H1 (cell line): ENCODE measurements at regions not wholly inside any gene's neighbourhood (a gene's known extent, or its start where the extent isn't known, plus 50 kb on each side); places are given as distances from the start of the nearest gene placed in this dataset.

Experiments
- CTCF ChIA-PET: fragments of 300-600 bp; sonication (Branson Sonifier 250); formaldehyde crosslinking; loops from one replicate; lab custom pipeline; 2021; ENCODE audit not compliant: partially characterized antibody; lab: Charles Lee
- POLR2A ChIA-PET: fragments of 300-600 bp; sonication (Branson Sonifier 250); formaldehyde crosslinking; loops from one replicate; lab custom pipeline; 2021; ENCODE audit warnings: inconsistent platforms; ENCODE audit not compliant: partially characterized antibody; lab: Charles Lee
- DNase-seq, 2 experiments: peaks; one replicate each; pipeline versions ENCODE4 v3.0.0 to v3.0.0-alpha.2; 2010 to 2022; ENCODE audit warnings: low spot score in 2 of 2, low read depth in 1 of 2, mixed read lengths in 1 of 2
- FAIRE-seq: peaks from 2 replicates; lab custom pipeline; 2011; peaks lifted over from hg19 to GRCh38; lab: Jason Lieb, UNC
- H2AFZ ChIP-seq: 2 replicates; pipeline ENCODE4 v1.8.1; 2012; ENCODE audit warnings: low read length, inconsistent platforms
- H2AK5ac ChIP-seq: 2 replicates; pipeline ENCODE4 v1.6.1; 2013; ENCODE audit warnings: low read depth, low read length
- H2BK120ac ChIP-seq: replicated peaks from 2 replicates; pipeline ENCODE3; 2013; ENCODE audit warnings: low read depth, low read length, inconsistent platforms
- H2BK12ac ChIP-seq: 2 replicates; pipeline ENCODE4 v1.6.1; 2013; ENCODE audit warnings: low read depth, low read length
- H2BK15ac ChIP-seq: 2 replicates; pipeline ENCODE4 v1.6.1; 2013; ENCODE audit warnings: low read length
- H2BK20ac ChIP-seq: 2 replicates; pipeline ENCODE4 v1.6.1; 2013; ENCODE audit warnings: low read length
- H2BK5ac ChIP-seq: 2 replicates; pipeline ENCODE4 v1.6.1; 2013; ENCODE audit warnings: low read depth, low read length
- H3K14ac ChIP-seq: 2 replicates; pipeline ENCODE4 v1.6.1; 2013; ENCODE audit warnings: inconsistent platforms; ENCODE audit not compliant: insufficient read length
- H3K18ac ChIP-seq: 2 replicates; pipeline ENCODE4 v1.6.1; 2013; ENCODE audit warnings: low read length; ENCODE audit errors: extremely low read depth
- H3K23ac ChIP-seq: 2 replicates; pipeline ENCODE4 v1.6.1; 2013; ENCODE audit warnings: inconsistent platforms; ENCODE audit not compliant: insufficient read length
- H3K23me2 ChIP-seq: 2 replicates; pipeline ENCODE4 v1.6.1; 2013; ENCODE audit warnings: low read depth, low read length
- H3K27ac ChIP-seq: 2 replicates; pipeline ENCODE4 v1.6.1; 2011; ENCODE audit warnings: low read depth, low read length, inconsistent platforms
- H3K27me3 ChIP-seq, 4 experiments: replicated peaks in 1 of 4; 1 replicate in 1 of 4; 2 replicates in 3 of 4; pipeline versions ENCODE4 v1.6.1 to v1.8.1; 2011 to 2013; ENCODE audit warnings: low read length in 3 of 4, mild to moderate bottlenecking in 3 of 4, inconsistent platforms in 2 of 4, mixed read lengths in 2 of 4, moderate library complexity in 1 of 4; ENCODE audit not compliant: control insufficient read depth in 3 of 4, insufficient read depth in 3 of 4; ENCODE audit errors: extremely low read depth in 1 of 4
- H3K36me3 ChIP-seq, 4 experiments: 2 replicates each; pipeline versions ENCODE4 v1.6.1 to v1.8.1; 2011 to 2013; ENCODE audit warnings: mild to moderate bottlenecking in 4 of 4, low read length in 3 of 4, moderate library complexity in 2 of 4, control low read depth in 1 of 4, inconsistent platforms in 1 of 4; ENCODE audit not compliant: insufficient read depth in 4 of 4, control insufficient read depth in 2 of 4
- H3K4ac ChIP-seq: replicated peaks from 2 replicates; pipeline ENCODE3; 2013; ENCODE audit warnings: low read length, low read depth, mixed read lengths, inconsistent platforms; ENCODE audit not compliant: insufficient read length
- H3K4me1 ChIP-seq, 4 experiments: replicated peaks in 1 of 4; 1 replicate in 1 of 4; 2 replicates in 3 of 4; pipeline versions ENCODE4 v1.6.1 to v1.8.1; 2011 to 2013; ENCODE audit warnings: low read length in 3 of 4, inconsistent platforms in 2 of 4, mixed read lengths in 1 of 4; ENCODE audit not compliant: insufficient read depth in 4 of 4, control insufficient read depth in 3 of 4
- H3K4me2 ChIP-seq, 2 experiments: 2 replicates each; pipeline versions ENCODE4 v1.6.1 to v1.8.1; 2011 to 2013; ENCODE audit warnings: low read depth in 2 of 2, low read length in 2 of 2, control low read depth in 1 of 2, inconsistent platforms in 1 of 2, mild to moderate bottlenecking in 1 of 2; ENCODE audit not compliant: insufficient read depth in 1 of 2
- H3K4me3 ChIP-seq, 4 experiments: fragments of 200-600, 300-600 bp in 1 of 4; sonication (generic), shearing (Covaris generic), sonication (Bioruptor Twin) in 1 of 4; 2 replicates each; pipeline versions ENCODE4 v1.5.1 to v1.8.1; 2011 to 2016; ENCODE audit warnings: low read length in 4 of 4, low read depth in 3 of 4, control low read depth in 2 of 4, inconsistent platforms in 2 of 4, mild to moderate bottlenecking in 2 of 4, mixed read lengths in 1 of 4, moderate library complexity in 1 of 4; ENCODE audit not compliant: insufficient read depth in 2 of 4; ENCODE audit errors: extremely low read depth in 1 of 4
- H3K56ac ChIP-seq: replicated peaks from 2 replicates; pipeline ENCODE3; 2013; ENCODE audit warnings: low read depth, mild to moderate bottlenecking, mixed read lengths, low read length, inconsistent platforms; ENCODE audit not compliant: insufficient read length
- H3K79me1 ChIP-seq: 2 replicates; pipeline ENCODE4 v1.6.1; 2013; ENCODE audit warnings: low read depth, low read length, control low read depth
- H3K79me2 ChIP-seq, 2 experiments: 2 replicates each; pipeline versions ENCODE4 v1.6.1 to v1.8.1; 2012 to 2013; ENCODE audit warnings: low read length in 2 of 2, mild to moderate bottlenecking in 2 of 2, inconsistent platforms in 1 of 2; ENCODE audit not compliant: insufficient read depth in 2 of 2, control insufficient read depth in 1 of 2
- H3K9ac ChIP-seq, 4 experiments: replicated peaks in 1 of 4; 1 replicate in 1 of 4; 2 replicates in 3 of 4; pipeline versions ENCODE4 v1.6.1 to v1.8.1; 2011 to 2013; ENCODE audit warnings: low read depth in 3 of 4, low read length in 3 of 4, control low read depth in 2 of 4, mild to moderate bottlenecking in 2 of 4, moderate library complexity in 2 of 4, inconsistent platforms in 1 of 4; ENCODE audit errors: extremely low read depth in 1 of 4
- H3K9me3 ChIP-seq, 2 experiments: 2 replicates each; pipeline versions ENCODE4 v1.6.1 to v1.8.1; 2012 to 2013; ENCODE audit warnings: mild to moderate bottlenecking in 2 of 2, moderate library complexity in 2 of 2, control low read depth in 1 of 2, inconsistent platforms in 1 of 2, low read depth in 1 of 2, low read length in 1 of 2, mixed read lengths in 1 of 2; ENCODE audit not compliant: insufficient read depth in 2 of 2
- H4K20me1 ChIP-seq, 2 experiments: replicated peaks in 1 of 2; 2 replicates each; pipeline versions ENCODE3 to v1.8.1; 2011 to 2013; ENCODE audit warnings: inconsistent platforms in 2 of 2, low read length in 2 of 2, mild to moderate bottlenecking in 1 of 2; ENCODE audit not compliant: insufficient read depth in 2 of 2, control insufficient read depth in 1 of 2
- H4K5ac ChIP-seq: 2 replicates; pipeline ENCODE4 v1.6.1; 2013; ENCODE audit warnings: low read length, low read depth, mixed read lengths, inconsistent platforms; ENCODE audit not compliant: insufficient read length
- H4K8ac ChIP-seq: 2 replicates; pipeline ENCODE4 v1.8.0; 2013; ENCODE audit warnings: mild to moderate bottlenecking, moderate library complexity, low read length, inconsistent platforms; ENCODE audit not compliant: insufficient read depth; ENCODE audit errors: extremely low read depth
- H4K91ac ChIP-seq: replicated peaks from 2 replicates; pipeline ENCODE3; 2013; ENCODE audit warnings: low read length, mixed read lengths, inconsistent platforms; ENCODE audit not compliant: insufficient read length
- ATF2 ChIP-seq: IDR thresholded peaks from 2 replicates; pipeline ENCODE4 v1.6.1; 2012; ENCODE audit warnings: low read length, inconsistent platforms
- ATF3 ChIP-seq: IDR thresholded peaks from 2 replicates; pipeline ENCODE4 v1.6.1; 2011; ENCODE audit warnings: low read depth, mild to moderate bottlenecking, low read length; ENCODE audit not compliant: insufficient read depth
- BACH1 ChIP-seq: IDR thresholded peaks from 2 replicates; pipeline ENCODE4 v1.6.1; 2012; ENCODE audit warnings: low read length, improper control_type of control experiment
- EGR1 ChIP-seq: IDR thresholded peaks from 2 replicates; pipeline ENCODE4 v1.6.1; 2011; ENCODE audit warnings: low read depth, low read length, borderline replicate concordance
- JUND ChIP-seq: IDR thresholded peaks from 2 replicates; pipeline ENCODE4 v1.6.1; 2011; ENCODE audit warnings: mild to moderate bottlenecking, improper control_type of control experiment, low read length
- MAX ChIP-seq: IDR thresholded peaks from 2 replicates; pipeline ENCODE4 v1.6.1; 2012; ENCODE audit warnings: inconsistent platforms
- RNF2 ChIP-seq: fragments of 200-900, 300-1000 bp; sonication (generic); IDR thresholded peaks from 2 replicates; pipeline ENCODE4 v1.7.1; 2016; ENCODE audit warnings: borderline replicate concordance, low read depth, mild to moderate bottlenecking, antibody characterized with exemption, low read length; ENCODE audit not compliant: poor library complexity, severe bottlenecking; ENCODE audit errors: missing control alignments
- SIRT6 ChIP-seq: IDR thresholded peaks from one replicate; pipeline ENCODE4 v1.7.1; 2012; ENCODE audit warnings: low read length, inconsistent platforms
- SP1 ChIP-seq: IDR thresholded peaks from 2 replicates; pipeline ENCODE4 v1.6.1; 2011; ENCODE audit warnings: low read depth, low read length
- TAF7 ChIP-seq: optimal IDR thresholded peaks from 2 replicates; pipeline ENCODE3; 2011; ENCODE audit warnings: low read depth, mild to moderate bottlenecking, inconsistent platforms, low read length, moderate library complexity, borderline replicate concordance
- TBP ChIP-seq: IDR thresholded peaks from 2 replicates; pipeline ENCODE4 v1.6.1; 2011; ENCODE audit warnings: low read depth, low read length, improper control_type of control experiment
- USF2 ChIP-seq: IDR thresholded peaks from 2 replicates; pipeline ENCODE4 v1.6.1; 2011; ENCODE audit warnings: low read length, improper control_type of control experiment
- WGBS, 2 experiments: shearing (Covaris generic) in 1 of 2; methylation state at CpG; one replicate each; pipeline versions ENCODE4 v1.1.6 to v1.1.7; 2013 to 2015; ENCODE audit warnings: low lambda C conversion rate in 2 of 2, mixed read lengths in 2 of 2, inconsistent platforms in 1 of 2, low coverage in 1 of 2, missing lambda C conversion rate in 1 of 2; ENCODE audit not compliant: insufficient replicate concordance in 2 of 2, insufficient coverage in 1 of 2, insufficient read length in 1 of 2; ENCODE audit errors: extremely low coverage in 1 of 2, missing lambda C conversion rate in 1 of 2; 5-methylcytosine and 5-hydroxymethylcytosine counted together

GRCh38 chr1:87922885-87923284, 594.2 kb downstream of the LMO4 start:
- Histone ChIP-seq H3K27ac (no peak overlapping the region), H2BK20ac (no peak overlapping the region), H2AFZ (no peak overlapping the region), H3K4me3 (no peak overlapping the region), H2AK5ac (no peak overlapping the region), H3K56ac (no peak overlapping the region), H3K23ac (no peak overlapping the region), H3K14ac (no peak overlapping the region), H3K27me3 (no peaks in the 10 kb centered on the region), H4K5ac (no peak overlapping the region), H2BK15ac (no peak overlapping the region), H2BK5ac (no peak overlapping the region), H4K20me1 (no peaks in the 10 kb centered on the region), H3K4ac (no peak overlapping the region), H3K79me2 (no peaks in the 10 kb centered on the region), H2BK12ac (no peak overlapping the region), H3K23me2 (no peaks in the 10 kb centered on the region), H3K4me2 (no peak overlapping the region), H4K91ac (no peak overlapping the region), H2BK120ac (no peak overlapping the region), H3K9me3 (no peaks in the 10 kb centered on the region), H4K8ac (no peak overlapping the region), H3K18ac (no peak overlapping the region), H3K9ac (no peak overlapping the region), H3K36me3 (no peaks in the 10 kb centered on the region), H3K4me1 (no peaks in the 10 kb centered on the region), H3K79me1 (no peaks in the 10 kb centered on the region)
- ChIA-PET POLR2A (no interaction called here), CTCF (no interaction called here)
- FAIRE-seq (no peak), DNase-seq (no peak)
- WGBS, 2 experiments = 89% methylated on average over 2 of the region's 2 CpGs; no CpG with 5 or more reads in 1 of the 2 experiments
- TF ChIP-seq BACH1 (no peak), EGR1 (no peak), MAX (no peak), ATF2 (no peak), SP1 (no peak), TAF7 (no peak), ATF3 (no peak), RNF2 (no peak), JUND (no peak), USF2 (no peak), SIRT6 (no peak), TBP (no peak)
